ENCODE measurements at regions not wholly inside any gene's neighbourhood (a gene's known extent, or its start where the extent isn't known, plus 50 kb on each side); places are given as distances from the start of the nearest gene placed in this dataset.
"Not testable (repeated sequence)": the region's sequence is repeated elsewhere in the genome, so short reads cannot be mapped to it uniquely, and the experiment has no call there.

- not testable (repeated sequence) for DNase-seq (ENCODE audit: low read depth, low spot score); H3K9ac ChIP-seq (ENCODE audit: insufficient read length); H3K9me3 ChIP-seq (ENCODE audit: low read depth, low read length)
Measured at GRCh38 chr15:31718625-31719024, 311.7 kb upstream of the CHRNA7 start.

DNA sequence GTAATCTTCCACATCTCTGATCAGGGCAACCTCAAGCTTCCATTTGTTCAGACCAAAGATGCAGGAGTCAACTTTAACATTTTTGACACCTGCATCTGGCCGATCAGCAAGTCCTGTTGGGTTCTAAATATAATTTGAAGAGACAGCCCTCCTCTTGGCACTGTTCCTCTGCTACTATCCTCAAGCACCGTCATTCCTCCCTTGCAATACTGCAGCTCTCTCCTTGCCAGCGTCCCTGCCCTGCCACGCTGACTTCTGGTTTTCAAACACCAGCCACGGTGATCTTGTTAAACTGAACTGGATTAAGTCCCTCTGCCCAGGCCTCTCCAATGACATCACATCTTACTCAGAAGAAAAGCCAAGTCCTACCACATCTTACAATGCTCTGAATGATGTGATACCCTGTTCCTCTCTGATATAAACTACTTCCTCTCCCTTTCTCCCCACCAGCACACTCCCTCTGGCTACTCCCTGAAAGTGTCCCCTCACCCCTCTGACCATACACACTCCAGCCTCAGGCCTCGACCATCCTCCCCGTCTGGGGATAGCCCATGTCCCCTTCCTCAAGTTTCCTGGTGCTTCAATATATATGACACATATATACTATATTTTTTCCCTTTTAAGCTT, 310.8 kb upstream of the CHRNA7 start:
- H3K4me3 ChIP-seq; H3K36me3 ChIP-seq (ENCODE audit: insufficient read depth, low read length); DNase-seq (ENCODE audit: low read depth, low spot score); H3K9ac ChIP-seq (ENCODE audit: insufficient read length); H3K27ac ChIP-seq; H3K9me3 ChIP-seq (ENCODE audit: low read depth, low read length): not testable (repeated sequence)

More at GRCh38 chr15:31718625-31719024, 311.7 kb upstream of the CHRNA7 start:
- not testable (repeated sequence) for H3K27ac ChIP-seq; H3K36me3 ChIP-seq (ENCODE audit: insufficient read depth, low read length); H3K4me3 ChIP-seq

DNA sequence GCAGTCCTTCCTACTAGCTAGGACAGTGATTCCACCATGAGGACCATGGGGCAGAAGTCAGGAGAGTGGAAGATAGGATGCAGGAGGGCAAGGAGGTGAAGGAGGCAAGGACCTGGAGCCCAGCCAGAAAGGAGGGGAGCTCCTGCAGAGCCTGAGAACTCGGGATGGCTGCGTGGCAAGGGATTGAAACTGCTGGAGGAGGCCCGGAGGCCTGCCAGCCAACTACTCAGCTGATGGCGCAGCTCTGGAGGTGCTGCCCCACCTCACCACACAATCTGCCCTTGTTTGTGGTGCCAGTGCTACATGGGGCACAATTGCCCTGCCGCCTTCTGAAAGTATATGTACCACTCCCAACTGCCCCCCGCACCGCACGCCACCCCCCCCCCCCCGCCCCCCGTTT, 307.3 kb upstream of the CHRNA7 start:
- H3K4me3 ChIP-seq; H3K9me3 ChIP-seq (ENCODE audit: low read depth, low read length); H3K36me3 ChIP-seq (ENCODE audit: insufficient read depth, low read length); H3K27ac ChIP-seq; DNase-seq (ENCODE audit: low read depth, low spot score); H3K9ac ChIP-seq (ENCODE audit: insufficient read length): not testable (repeated sequence)

- H3K9ac ChIP-seq (ENCODE audit: insufficient read length); DNase-seq (ENCODE audit: low read depth, low spot score); H3K4me3 ChIP-seq; H3K27ac ChIP-seq; H3K36me3 ChIP-seq (ENCODE audit: insufficient read depth, low read length); H3K9me3 ChIP-seq (ENCODE audit: low read depth, low read length): not testable (repeated sequence)
Measured at GRCh38 chr15:31724903-31725302, 305.4 kb upstream of the CHRNA7 start.

DNA sequence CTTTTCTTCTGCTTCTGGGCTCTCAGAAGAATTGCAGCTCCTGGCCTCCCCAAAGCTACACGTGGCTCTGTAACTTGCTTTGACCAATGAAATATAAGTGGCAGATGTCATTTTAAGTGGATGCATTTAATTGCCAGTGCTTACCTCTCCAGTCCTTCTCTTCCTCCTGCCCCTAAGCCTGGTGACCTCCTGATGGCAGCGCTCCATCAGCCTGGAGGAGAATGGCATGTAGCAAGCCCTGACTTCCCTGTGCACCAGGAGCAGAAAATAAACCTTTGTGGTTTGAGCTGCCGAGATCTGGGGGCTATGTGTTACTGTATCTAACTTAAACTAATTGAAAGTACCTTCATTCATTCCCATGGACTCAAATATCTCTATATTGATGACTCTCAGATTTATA, 304.7 kb upstream of the CHRNA7 start:
- not testable (repeated sequence) for H3K9me3 ChIP-seq (ENCODE audit: low read depth, low read length); H3K27ac ChIP-seq; H3K36me3 ChIP-seq (ENCODE audit: insufficient read depth, low read length); H3K9ac ChIP-seq (ENCODE audit: insufficient read length); H3K4me3 ChIP-seq; DNase-seq (ENCODE audit: low read depth, low spot score)

- no peak overlapping the region for H3K4me3 ChIP-seq
- no peak for DNase-seq (ENCODE audit: low read depth, low spot score)
- H3K36me3 ChIP-seq (ENCODE audit: insufficient read depth, low read length): no peaks in the 10 kb centered on the region
- H3K9ac ChIP-seq (ENCODE audit: insufficient read length): no peak overlapping the region
- no peaks in the 10 kb centered on the region for H3K9me3 ChIP-seq (ENCODE audit: low read depth, low read length)
- TF ChIP-seq FOXP2 (optimal IDR thresholded peaks at IDR 0.05; ENCODE audit: control extremely low read depth, extremely low read length, insufficient read depth) (no peak), EZH2 (IDR thresholded peaks at IDR 0.05) (no peak), POLR2AphosphoS5 (IDR thresholded peaks at IDR 0.05; ENCODE audit: borderline replicate concordance, low read depth, low read length) (no peak)
- H3K27ac ChIP-seq: no peak overlapping the region
Measured at GRCh38 chr15:31727612-31728011, 302.7 kb upstream of the CHRNA7 start.

DNA sequence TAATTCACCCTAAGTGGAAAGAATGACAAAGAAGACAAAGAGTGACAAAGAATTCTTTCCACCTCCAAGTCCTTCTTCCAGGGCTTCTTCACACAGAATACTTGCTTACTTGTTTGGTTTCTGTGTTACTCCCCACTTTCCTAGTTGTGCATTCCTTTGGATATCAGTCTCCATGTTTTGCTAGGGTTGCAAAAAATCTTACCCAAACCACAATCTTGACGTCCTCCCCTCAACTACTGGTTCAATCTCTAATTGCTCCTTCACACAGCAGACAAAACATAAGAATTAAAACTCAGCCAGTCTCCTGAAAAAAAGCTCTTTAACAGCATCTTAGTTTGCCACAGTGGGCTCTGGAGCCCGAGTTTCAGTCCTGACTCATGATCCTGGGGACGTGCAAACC, 297.6 kb upstream of the CHRNA7 start:
- Histone ChIP-seq H3K27ac (no peak overlapping the region), H3K9me3 (ENCODE audit: low read depth, low read length) (no peaks in the 10 kb centered on the region), H3K4me3 (no peak overlapping the region), H3K36me3 (ENCODE audit: insufficient read depth, low read length) (no peaks in the 10 kb centered on the region), H3K9ac (ENCODE audit: insufficient read length) (no peak overlapping the region)
- TF ChIP-seq EZH2 (IDR thresholded peaks at IDR 0.05) (no peak), POLR2AphosphoS5 (IDR thresholded peaks at IDR 0.05; ENCODE audit: borderline replicate concordance, low read depth, low read length) (no peak)
- no peak for DNase-seq (ENCODE audit: low read depth, low spot score)

DNA sequence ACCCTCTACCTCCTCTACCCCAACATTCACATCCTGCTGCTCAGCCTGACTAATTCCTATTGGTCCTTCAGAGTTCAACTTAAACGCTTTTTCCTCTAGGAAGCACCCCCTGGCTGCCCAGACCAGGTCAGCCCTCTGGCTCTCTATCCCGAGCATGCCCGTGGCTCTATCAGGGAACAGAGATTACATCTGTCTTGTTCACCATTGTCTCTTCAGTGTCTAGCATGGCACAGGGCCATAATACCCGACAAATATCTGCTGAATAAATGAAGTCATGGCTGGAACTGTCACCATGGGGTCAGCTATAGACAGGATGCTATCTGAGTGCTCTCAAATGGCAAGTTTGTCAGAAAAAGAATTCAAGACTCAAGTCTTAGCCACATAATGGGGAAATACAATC, 296.9 kb upstream of the CHRNA7 start:
- Histone ChIP-seq H3K27ac (no peak overlapping the region), H3K4me3 (no peak overlapping the region), H3K9ac (ENCODE audit: insufficient read length) (no peak overlapping the region), H3K9me3 (ENCODE audit: low read depth, low read length) (no peaks in the 10 kb centered on the region), H3K36me3 (ENCODE audit: insufficient read depth, low read length) (no peaks in the 10 kb centered on the region)
- DNase-seq (ENCODE audit: low read depth, low spot score): no peak
- TF ChIP-seq FOXP2 (optimal IDR thresholded peaks at IDR 0.05; ENCODE audit: control extremely low read depth, extremely low read length, insufficient read depth) (no peak), POLR2AphosphoS5 (IDR thresholded peaks at IDR 0.05; ENCODE audit: borderline replicate concordance, low read depth, low read length) (no peak), EZH2 (IDR thresholded peaks at IDR 0.05) (no peak)

DNA sequence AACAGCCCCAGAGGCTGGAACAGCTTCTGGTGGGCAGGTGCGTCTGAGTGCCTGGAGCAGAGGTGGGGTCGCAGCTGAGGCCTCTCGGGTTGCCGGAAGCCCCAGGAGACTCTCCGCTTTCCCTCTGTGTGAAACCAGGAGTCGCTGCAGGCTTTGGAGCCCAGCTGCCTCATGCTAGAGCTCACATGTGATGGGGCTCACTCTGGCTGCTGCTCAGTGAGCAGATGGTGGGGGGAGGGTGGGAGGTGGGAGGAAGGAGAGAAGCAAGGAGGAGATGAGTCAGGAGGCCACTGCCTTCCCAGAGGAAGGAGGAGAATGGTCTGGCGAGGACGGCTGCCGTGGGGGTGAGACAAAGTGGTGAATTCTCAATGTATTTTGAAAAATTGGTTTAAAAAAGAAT, 290.1 kb upstream of the CHRNA7 start:
- no peak overlapping the region for H3K27ac ChIP-seq
- DNase-seq (ENCODE audit: low read depth, low spot score): no peak
- no peak overlapping the region for H3K9ac ChIP-seq (ENCODE audit: insufficient read length)
- no peaks in the 10 kb centered on the region for H3K9me3 ChIP-seq (ENCODE audit: low read depth, low read length)
- H3K36me3 ChIP-seq (ENCODE audit: insufficient read depth, low read length): no peaks in the 10 kb centered on the region
- TF ChIP-seq FOXP2 (optimal IDR thresholded peaks at IDR 0.05; ENCODE audit: control extremely low read depth, extremely low read length, insufficient read depth): no peak
- TF ChIP-seq POLR2AphosphoS5 (IDR thresholded peaks at IDR 0.05; ENCODE audit: borderline replicate concordance, low read depth, low read length): no peak
- no peak for TF ChIP-seq EZH2 (IDR thresholded peaks at IDR 0.05)
- no peak overlapping the region for H3K4me3 ChIP-seq

- TF ChIP-seq FOXP2 (optimal IDR thresholded peaks at IDR 0.05; ENCODE audit: control extremely low read depth, extremely low read length, insufficient read depth) (no peak), EZH2 (IDR thresholded peaks at IDR 0.05) (no peak), POLR2AphosphoS5 (IDR thresholded peaks at IDR 0.05; ENCODE audit: borderline replicate concordance, low read depth, low read length) (no peak)
- Histone ChIP-seq H3K36me3 (ENCODE audit: insufficient read depth, low read length) (no peaks in the 10 kb centered on the region), H3K27ac (no peak overlapping the region), H3K9me3 (ENCODE audit: low read depth, low read length) (no peaks in the 10 kb centered on the region), H3K4me3 (no peak overlapping the region), H3K9ac (ENCODE audit: insufficient read length) (no peak overlapping the region)
- no peak for DNase-seq (ENCODE audit: low read depth, low spot score)
Measured at GRCh38 chr15:31745841-31746240, 284.5 kb upstream of the CHRNA7 start.
